ENCODE measurements at regions not wholly inside any gene's neighbourhood (a gene's known extent, or its start where the extent isn't known, plus 50 kb on each side); places are given as distances from the start of the nearest gene placed in this dataset.

- peak in 2 of 3 experiments; percentile 3 to 40 for TF ChIP-seq CTCF (optimal IDR thresholded peaks at IDR 0.05 in 1 of 3, IDR thresholded peaks at IDR 0.05 in 1 of 3, conservative IDR thresholded peaks at IDR 0.05 in 1 of 3; ENCODE audit: extremely low read depth in 1 of 3, insufficient read depth in 2 of 3, low read length in 3 of 3)
- no peak for TF ChIP-seq EZH2 (IDR thresholded peaks at IDR 0.05; ENCODE audit: low read length)
Observed at GRCh38 chr3:26484140-26484539, 138.4 kb upstream of the LRRC3B start.

Data from keratinocyte (primary cell).